ENCODE measurements at regions not wholly inside any gene's neighbourhood (a gene's known extent, or its start where the extent isn't known, plus 50 kb on each side); places are given as distances from the start of the nearest gene placed in this dataset.

- TF ChIP-seq, protein P1, sequence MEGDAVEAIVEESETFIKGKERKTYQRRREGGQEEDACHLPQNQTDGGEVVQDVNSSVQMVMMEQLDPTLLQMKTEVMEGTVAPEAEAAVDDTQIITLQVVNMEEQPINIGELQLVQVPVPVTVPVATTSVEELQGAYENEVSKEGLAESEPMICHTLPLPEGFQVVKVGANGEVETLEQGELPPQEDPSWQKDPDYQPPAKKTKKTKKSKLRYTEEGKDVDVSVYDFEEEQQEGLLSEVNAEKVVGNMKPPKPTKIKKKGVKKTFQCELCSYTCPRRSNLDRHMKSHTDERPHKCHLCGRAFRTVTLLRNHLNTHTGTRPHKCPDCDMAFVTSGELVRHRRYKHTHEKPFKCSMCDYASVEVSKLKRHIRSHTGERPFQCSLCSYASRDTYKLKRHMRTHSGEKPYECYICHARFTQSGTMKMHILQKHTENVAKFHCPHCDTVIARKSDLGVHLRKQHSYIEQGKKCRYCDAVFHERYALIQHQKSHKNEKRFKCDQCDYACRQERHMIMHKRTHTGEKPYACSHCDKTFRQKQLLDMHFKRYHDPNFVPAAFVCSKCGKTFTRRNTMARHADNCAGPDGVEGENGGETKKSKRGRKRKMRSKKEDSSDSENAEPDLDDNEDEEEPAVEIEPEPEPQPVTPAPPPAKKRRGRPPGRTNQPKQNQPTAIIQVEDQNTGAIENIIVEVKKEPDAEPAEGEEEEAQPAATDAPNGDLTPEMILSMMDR (IDR thresholded peaks at IDR 0.05): no peak
- TF ChIP-seq POLR2A (IDR thresholded peaks at IDR 0.05): no peak
Observed at GRCh38 chr17:77801545-77802332, 156.8 kb upstream of the TNRC6C start.
